GM12878 (cell line): ENCODE measurements at regions not wholly inside any gene's neighbourhood (a gene's known extent, or its start where the extent isn't known, plus 50 kb on each side); places are given as distances from the start of the nearest gene placed in this dataset.

ENCODE experiments used
- BHLHE40 ChIP-seq, 2 experiments: fragments of 450-650 bp in 1 of 2; IDR thresholded peaks; 2 replicates each; pipeline ENCODE4 v1.6.1; 2011 to 2017; ENCODE audit warnings: low read depth in 2 of 2, borderline replicate concordance in 1 of 2, improper control_type of control experiment in 1 of 2, low read length in 1 of 2, mild to moderate bottlenecking in 1 of 2
- CHD2 ChIP-seq: IDR thresholded peaks from 2 replicates; pipeline ENCODE4 v1.6.1; 2011; ENCODE audit warnings: low read depth, low read length, improper control_type of control experiment, borderline replicate concordance
- CHD4 ChIP-seq: fragments of 200-600 bp; sonication (generic); IDR thresholded peaks from 2 replicates; pipeline ENCODE4 v1.6.1; 2016; ENCODE audit warnings: mild to moderate bottlenecking
- HDAC6 ChIP-seq: fragments of 200-600 bp; sonication (generic); IDR thresholded peaks from one replicate; pipeline ENCODE4 v1.8.0; 2017; ENCODE audit warnings: antibody characterized with exemption; ENCODE audit not compliant: unreplicated experiment
- IKZF1 ChIP-seq: fragments of 450-650 bp; conservative IDR thresholded peaks from 2 replicates; pipeline ENCODE4 v1.6.1; 2017; ENCODE audit warnings: antibody characterized with exemption, mild to moderate bottlenecking
- IRF4 ChIP-seq: IDR thresholded peaks from 2 replicates; pipeline ENCODE4 v1.6.1; 2011; ENCODE audit warnings: low read depth, low read length
- MXI1 ChIP-seq: fragments of 150-350 bp; IDR thresholded peaks from 2 replicates; pipeline ENCODE4 v1.6.1; 2011; ENCODE audit warnings: low read depth, mild to moderate bottlenecking, inconsistent platforms, low read length, improper control_type of control experiment
- POLR2A ChIP-seq: IDR thresholded peaks from 2 replicates; pipeline ENCODE4 v1.6.1; 2011; ENCODE audit warnings: low read depth, mild to moderate bottlenecking, low read length
- TCF12 ChIP-seq: IDR thresholded peaks from 2 replicates; pipeline ENCODE4 v1.6.1; 2011; ENCODE audit warnings: low read depth, mild to moderate bottlenecking, low read length
- ZNF274 ChIP-seq: IDR thresholded peaks from one replicate; pipeline ENCODE4 v1.8.0; 2011; ENCODE audit not compliant: insufficient read length, insufficient read depth
- TF ChIP-seq, protein P1 (sequence below): IDR thresholded peaks from 2 replicates; pipeline ENCODE4 v1.6.1; 2012; ENCODE audit warnings: low read depth, low read length, improper control_type of control experiment
- TF ChIP-seq, protein P2 (sequence below): IDR thresholded peaks from 2 replicates; pipeline ENCODE4 v1.6.1; 2012; ENCODE audit warnings: low read depth, low read length, improper control_type of control experiment
- TF ChIP-seq, protein P3 (sequence below), 3 experiments: IDR thresholded peaks in 2 of 3; conservative IDR thresholded peaks in 1 of 3; 2 replicates each; pipeline ENCODE4 v1.5.1; 2011; ENCODE audit warnings: low read depth in 3 of 3, low read length in 3 of 3, mild to moderate bottlenecking in 3 of 3, control low read depth in 2 of 3, moderate library complexity in 2 of 3, inconsistent platforms in 1 of 3, mixed read lengths in 1 of 3; ENCODE audit not compliant: control insufficient read depth in 2 of 3, insufficient read depth in 1 of 3; ENCODE audit errors: extremely low read depth in 1 of 3

DNA sequence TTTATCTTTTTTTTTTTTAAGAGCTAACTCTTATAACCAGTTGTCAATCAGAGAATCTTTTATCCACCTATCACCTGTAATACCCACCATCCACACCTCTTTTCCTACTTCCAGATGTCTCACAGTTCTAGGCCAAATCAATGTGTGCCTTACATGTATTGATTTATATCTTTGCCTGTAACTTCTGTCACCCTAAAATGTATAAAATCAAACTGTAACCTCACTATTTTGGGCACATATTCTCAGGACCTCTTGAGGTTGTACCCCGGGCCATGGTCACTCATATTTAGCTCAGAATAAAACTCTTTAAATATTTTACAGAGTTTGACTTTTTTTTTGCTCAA lies 404.7 kb upstream of the RORB start:
- TF ChIP-seq, protein P1, sequence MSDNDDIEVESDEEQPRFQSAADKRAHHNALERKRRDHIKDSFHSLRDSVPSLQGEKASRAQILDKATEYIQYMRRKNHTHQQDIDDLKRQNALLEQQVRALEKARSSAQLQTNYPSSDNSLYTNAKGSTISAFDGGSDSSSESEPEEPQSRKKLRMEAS: no peak
- TF ChIP-seq, protein P2, sequence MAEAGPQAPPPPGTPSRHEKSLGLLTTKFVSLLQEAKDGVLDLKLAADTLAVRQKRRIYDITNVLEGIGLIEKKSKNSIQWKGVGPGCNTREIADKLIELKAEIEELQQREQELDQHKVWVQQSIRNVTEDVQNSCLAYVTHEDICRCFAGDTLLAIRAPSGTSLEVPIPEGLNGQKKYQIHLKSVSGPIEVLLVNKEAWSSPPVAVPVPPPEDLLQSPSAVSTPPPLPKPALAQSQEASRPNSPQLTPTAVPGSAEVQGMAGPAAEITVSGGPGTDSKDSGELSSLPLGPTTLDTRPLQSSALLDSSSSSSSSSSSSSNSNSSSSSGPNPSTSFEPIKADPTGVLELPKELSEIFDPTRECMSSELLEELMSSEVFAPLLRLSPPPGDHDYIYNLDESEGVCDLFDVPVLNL: no peak
- TF ChIP-seq ZNF274 (no peak), TCF12 (no peak), CHD2 (no peak), HDAC6 (no peak), BHLHE40 (IDR thresholded peaks at IDR 0.05; ENCODE audit: borderline replicate concordance in 1 of 2, low read depth in 2 of 2, low read length in 1 of 2) (no peak), IKZF1 (no peak), IRF4 (no peak), POLR2A (no peak), MXI1 (no peak), CHD4 (no peak)
- TF ChIP-seq, protein P3, sequence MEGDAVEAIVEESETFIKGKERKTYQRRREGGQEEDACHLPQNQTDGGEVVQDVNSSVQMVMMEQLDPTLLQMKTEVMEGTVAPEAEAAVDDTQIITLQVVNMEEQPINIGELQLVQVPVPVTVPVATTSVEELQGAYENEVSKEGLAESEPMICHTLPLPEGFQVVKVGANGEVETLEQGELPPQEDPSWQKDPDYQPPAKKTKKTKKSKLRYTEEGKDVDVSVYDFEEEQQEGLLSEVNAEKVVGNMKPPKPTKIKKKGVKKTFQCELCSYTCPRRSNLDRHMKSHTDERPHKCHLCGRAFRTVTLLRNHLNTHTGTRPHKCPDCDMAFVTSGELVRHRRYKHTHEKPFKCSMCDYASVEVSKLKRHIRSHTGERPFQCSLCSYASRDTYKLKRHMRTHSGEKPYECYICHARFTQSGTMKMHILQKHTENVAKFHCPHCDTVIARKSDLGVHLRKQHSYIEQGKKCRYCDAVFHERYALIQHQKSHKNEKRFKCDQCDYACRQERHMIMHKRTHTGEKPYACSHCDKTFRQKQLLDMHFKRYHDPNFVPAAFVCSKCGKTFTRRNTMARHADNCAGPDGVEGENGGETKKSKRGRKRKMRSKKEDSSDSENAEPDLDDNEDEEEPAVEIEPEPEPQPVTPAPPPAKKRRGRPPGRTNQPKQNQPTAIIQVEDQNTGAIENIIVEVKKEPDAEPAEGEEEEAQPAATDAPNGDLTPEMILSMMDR (IDR thresholded peaks at IDR 0.05 in 2 of 3, conservative IDR thresholded peaks at IDR 0.05 in 1 of 3; ENCODE audit: control insufficient read depth in 2 of 3, extremely low read depth in 1 of 3, insufficient read depth in 1 of 3, low read depth in 3 of 3, low read length in 3 of 3): no peak
